Kidney (tissue), 13 donors: ENCODE measurements at regions not wholly inside any gene's neighbourhood (a gene's known extent, or its start where the extent isn't known, plus 50 kb on each side); places are given as distances from the start of the nearest gene placed in this dataset.

Experiments
- DNase-seq, 5 donors: peaks; one replicate each; pipeline ENCODE4 v3.0.0-alpha.2; 2013 to 2020
- FAIRE-seq: peaks from 2 replicates; lab custom pipeline; 2012; peaks lifted over from hg19 to GRCh38; lab: Jason Lieb, UNC
- H3K27ac ChIP-seq, 2 donors: one replicate each; pipeline ENCODE4 v1.7.0; 2013; ENCODE audit warnings: low read depth in 2 of 2, low read length in 2 of 2, inconsistent platforms in 1 of 2
- H3K27me3 ChIP-seq: one replicate; pipeline ENCODE4 v1.7.1; 2013; ENCODE audit warnings: low read length, inconsistent platforms; ENCODE audit not compliant: control insufficient read depth, insufficient read depth
- H3K36me3 ChIP-seq, 3 donors: one replicate each; pipeline versions ENCODE4 v1.7.0 to v1.7.1; 2013; ENCODE audit warnings: low read length in 3 of 3, control low read depth in 1 of 3, inconsistent platforms in 1 of 3; ENCODE audit not compliant: insufficient read depth in 3 of 3, control insufficient read depth in 2 of 3
- H3K4me1 ChIP-seq, 3 donors: one replicate each; pipeline versions ENCODE4 v1.7.0 to v1.7.1; 2013; ENCODE audit warnings: low read length in 3 of 3, inconsistent platforms in 1 of 3, low read depth in 1 of 3; ENCODE audit not compliant: control insufficient read depth in 2 of 3, insufficient read depth in 2 of 3
- H3K4me3 ChIP-seq, 3 donors: one replicate each; pipeline versions ENCODE4 v1.7.0 to v1.8.1; 2013; ENCODE audit warnings: low read length in 3 of 3, control low read depth in 1 of 3, inconsistent platforms in 1 of 3
- H3K9ac ChIP-seq, 3 donors: one replicate each; pipeline versions ENCODE4 v1.7.0 to v1.7.1; 2013; ENCODE audit warnings: low read length in 3 of 3, control low read depth in 1 of 3, inconsistent platforms in 1 of 3
- H3K9me3 ChIP-seq, 3 donors: one replicate each; pipeline versions ENCODE4 v1.7.0 to v1.7.1; 2013; ENCODE audit warnings: low read length in 3 of 3, control low read depth in 1 of 3, inconsistent platforms in 1 of 3; ENCODE audit not compliant: control insufficient read depth in 2 of 3, insufficient read depth in 1 of 3
- intact Hi-C: fragments of 100-400 bp; cut with DNase I; formaldehyde crosslinking; loops from one replicate; pipeline ENCODE4 v1.11.1; 2022
- TF ChIP-seq, protein P1 (sequence below): IDR thresholded peaks from 3 replicates; pipeline ENCODE4 v1.5.1; 2012; ENCODE audit warnings: mild to moderate bottlenecking, moderate library complexity, borderline replicate concordance; ENCODE audit not compliant: insufficient read depth; ENCODE audit errors: extremely low read depth
- donor health status: control.
- donor health status: control.
- donor health status: control.
- donor health status: control.
- donor health status: control.
- donor health status: DM: yes; HTN: yes; CAD: no.
- donor health status: Normal renal cell carcinoma (clear cell type).

DNA sequence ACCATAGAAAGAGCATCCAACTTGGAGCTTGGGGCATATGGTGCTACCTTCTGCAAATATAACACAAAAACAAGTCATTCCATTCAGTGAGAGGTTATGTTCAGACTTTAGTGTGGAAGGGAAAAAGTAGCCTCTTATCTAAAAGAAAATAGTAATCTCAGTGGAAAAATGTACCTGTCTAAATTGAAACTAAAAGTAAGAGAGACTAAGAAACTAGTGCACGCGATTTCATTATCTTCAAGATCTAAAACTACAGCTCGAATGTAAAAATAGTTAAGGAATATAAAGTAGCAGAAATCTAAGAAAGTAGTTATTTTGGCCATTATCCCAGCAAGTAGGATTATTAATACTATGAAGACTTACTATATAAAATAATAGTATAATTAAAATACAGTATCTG lies 233.0 kb upstream of the PPP1R3A start:
- TF ChIP-seq, protein P1, sequence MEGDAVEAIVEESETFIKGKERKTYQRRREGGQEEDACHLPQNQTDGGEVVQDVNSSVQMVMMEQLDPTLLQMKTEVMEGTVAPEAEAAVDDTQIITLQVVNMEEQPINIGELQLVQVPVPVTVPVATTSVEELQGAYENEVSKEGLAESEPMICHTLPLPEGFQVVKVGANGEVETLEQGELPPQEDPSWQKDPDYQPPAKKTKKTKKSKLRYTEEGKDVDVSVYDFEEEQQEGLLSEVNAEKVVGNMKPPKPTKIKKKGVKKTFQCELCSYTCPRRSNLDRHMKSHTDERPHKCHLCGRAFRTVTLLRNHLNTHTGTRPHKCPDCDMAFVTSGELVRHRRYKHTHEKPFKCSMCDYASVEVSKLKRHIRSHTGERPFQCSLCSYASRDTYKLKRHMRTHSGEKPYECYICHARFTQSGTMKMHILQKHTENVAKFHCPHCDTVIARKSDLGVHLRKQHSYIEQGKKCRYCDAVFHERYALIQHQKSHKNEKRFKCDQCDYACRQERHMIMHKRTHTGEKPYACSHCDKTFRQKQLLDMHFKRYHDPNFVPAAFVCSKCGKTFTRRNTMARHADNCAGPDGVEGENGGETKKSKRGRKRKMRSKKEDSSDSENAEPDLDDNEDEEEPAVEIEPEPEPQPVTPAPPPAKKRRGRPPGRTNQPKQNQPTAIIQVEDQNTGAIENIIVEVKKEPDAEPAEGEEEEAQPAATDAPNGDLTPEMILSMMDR: no peak
- H3K27me3 ChIP-seq: no peaks in the 10 kb centered on the region
- no peak overlapping the region for H3K27ac ChIP-seq
- intact Hi-C loops: no loop called here
- H3K9ac ChIP-seq: no peak overlapping the region
- no peaks in the 10 kb centered on the region for H3K36me3 ChIP-seq
- no peaks in the 10 kb centered on the region for H3K4me1 ChIP-seq
- no peak for FAIRE-seq
- no peak overlapping the region for H3K4me3 ChIP-seq
- no peak for DNase-seq
- H3K9me3 ChIP-seq: no peaks in the 10 kb centered on the region

GRCh38 chr7:114150689-114151088 lies 231.9 kb upstream of the PPP1R3A start:
- DNase-seq (no peak), FAIRE-seq (no peak)
- Histone ChIP-seq H3K27ac (no peak overlapping the region), H3K4me1 (no peaks in the 10 kb centered on the region), H3K4me3 (no peak overlapping the region), H3K9ac (no peak overlapping the region), H3K9me3 (no peaks in the 10 kb centered on the region), H3K27me3 (no peaks in the 10 kb centered on the region), H3K36me3 (no peaks in the 10 kb centered on the region)
- intact Hi-C loops: no loop called here
- TF ChIP-seq, protein P1: no peak

GRCh38 chr7:114148779-114149178 lies 230.0 kb upstream of the PPP1R3A start:
- H3K36me3 ChIP-seq: no peaks in the 10 kb centered on the region
- FAIRE-seq (no peak), DNase-seq (peak in 2 of 5 donors; percentile 4 to 9)
- no peak overlapping the region for H3K27ac ChIP-seq
- intact Hi-C loops: no loop called here
- H3K4me1 ChIP-seq: no peaks in the 10 kb centered on the region
- TF ChIP-seq, protein P1: no peak
- H3K9ac ChIP-seq: no peak overlapping the region
- no peak overlapping the region for H3K4me3 ChIP-seq
- no peaks in the 10 kb centered on the region for H3K27me3 ChIP-seq
- no peaks in the 10 kb centered on the region for H3K9me3 ChIP-seq

DNA sequence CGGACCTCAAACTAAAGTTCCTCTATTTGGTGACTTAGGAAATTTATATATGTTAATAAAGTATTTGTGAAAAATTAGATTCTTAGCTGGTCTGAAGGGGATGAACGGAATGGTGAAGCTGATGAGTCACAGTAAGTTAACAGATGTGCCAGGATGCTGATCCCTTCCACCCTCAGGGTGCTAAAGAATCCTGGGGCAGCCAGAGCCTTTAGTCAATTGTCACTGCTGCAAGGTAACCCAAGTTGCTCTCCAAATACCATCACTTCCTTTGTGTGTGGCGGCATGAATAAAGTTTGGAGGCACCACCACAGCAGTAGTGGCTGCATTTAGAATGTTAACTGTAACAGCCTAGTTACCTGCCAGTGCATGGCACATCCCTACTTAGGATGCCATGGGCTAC lies 222.6 kb upstream of the PPP1R3A start:
- TF ChIP-seq, protein P1: no peak
- Histone ChIP-seq H3K27me3 (no peaks in the 10 kb centered on the region), H3K9ac (no peak overlapping the region), H3K4me1 (no peaks in the 10 kb centered on the region), H3K9me3 (no peaks in the 10 kb centered on the region), H3K36me3 (no peaks in the 10 kb centered on the region), H3K27ac (no peak overlapping the region), H3K4me3 (no peak overlapping the region)
- no peak for DNase-seq
- intact Hi-C loops: no loop called here
- FAIRE-seq: no peak
